Neural progenitor cell (in vitro differentiated cells): ENCODE measurements at regions not wholly inside any gene's neighbourhood (a gene's known extent, or its start where the extent isn't known, plus 50 kb on each side); places are given as distances from the start of the nearest gene placed in this dataset.

Source experiments
- DNase-seq: peaks from one replicate; pipeline ENCODE4 v3.0.0-alpha.2; 2016; ENCODE audit warnings: low spot score
- H2AFZ ChIP-seq: fragments of 200-600 bp; sonication (generic); replicated peaks from 2 replicates; pipeline ENCODE4 v1.6.1; 2016; ENCODE audit warnings: antibody characterized with exemption
- H3F3A ChIP-seq: fragments of 200-600 bp; sonication (generic); 2 replicates; pipeline ENCODE4 v1.6.1; 2016; ENCODE audit warnings: antibody characterized with exemption, low read depth
- H3K27ac ChIP-seq: fragments of 200-600 bp; sonication (generic); 2 replicates; pipeline ENCODE4 v1.5.1; 2016; ENCODE audit warnings: mild to moderate bottlenecking
- H3K27me3 ChIP-seq: fragments of 200-600 bp; sonication (generic); 2 replicates; pipeline ENCODE4 v1.6.1; 2016; ENCODE audit warnings: mild to moderate bottlenecking, moderate library complexity
- H3K36me3 ChIP-seq: fragments of 200-600 bp; sonication (generic); 2 replicates; pipeline ENCODE4 v1.5.1; 2016
- H3K4me1 ChIP-seq: fragments of 200-600 bp; sonication (generic); 2 replicates; pipeline ENCODE4 v1.6.1; 2016; ENCODE audit warnings: mixed run types
- H3K4me2 ChIP-seq: fragments of 200-600 bp; sonication (generic); 2 replicates; pipeline ENCODE4 v1.6.1; 2016
- H3K4me3 ChIP-seq: fragments of 200-600 bp; sonication (generic); 2 replicates; pipeline ENCODE4 v1.5.1; 2016
- H3K79me2 ChIP-seq: fragments of 200-600 bp; sonication (generic); 2 replicates; pipeline ENCODE4 v1.6.1; 2016; ENCODE audit warnings: low read depth
- H3K9ac ChIP-seq: fragments of 200-600 bp; sonication (generic); 2 replicates; pipeline ENCODE4 v1.6.1; 2016
- H3K9me3 ChIP-seq: fragments of 200-600 bp; sonication (generic); 2 replicates; pipeline ENCODE4 v1.5.1; 2016; ENCODE audit warnings: low read depth
- H4K20me1 ChIP-seq: fragments of 200-600 bp; sonication (generic); 2 replicates; pipeline ENCODE4 v1.6.1; 2016; ENCODE audit warnings: low read depth
- H3K27ac Mint-ChIP-seq: 3 replicates; pipeline ENCODE4 v1.8.0; 2021; ENCODE audit warnings: mixed read lengths
- H3K27me3 Mint-ChIP-seq: 2 replicates; pipeline ENCODE4 v1.8.0; 2022; ENCODE audit warnings: low read depth, mild to moderate bottlenecking, inconsistent platforms, moderate library complexity, mixed read lengths; ENCODE audit not compliant: insufficient read depth
- H3K36me3 Mint-ChIP-seq: 3 replicates; pipeline ENCODE4 v1.8.0; 2021; ENCODE audit warnings: mixed read lengths
- H3K4me1 Mint-ChIP-seq: 3 replicates; pipeline ENCODE4 v1.8.0; 2021; ENCODE audit warnings: mixed read lengths
- H3K4me3 Mint-ChIP-seq: 3 replicates; pipeline ENCODE4 v1.8.0; 2021; ENCODE audit warnings: mild to moderate bottlenecking, moderate library complexity, mixed read lengths
- H3K9me3 Mint-ChIP-seq: 3 replicates; pipeline ENCODE4 v1.8.0; 2020; ENCODE audit warnings: mixed read lengths
- CTCF ChIP-seq: fragments of 200-600 bp; sonication (generic); IDR thresholded peaks from 2 replicates; pipeline ENCODE4 v1.5.1; 2017; ENCODE audit warnings: antibody characterized with exemption, mild to moderate bottlenecking
- EZH2 ChIP-seq: fragments of 200-600 bp; sonication (generic); IDR thresholded peaks from 2 replicates; pipeline ENCODE4 v1.6.1; 2017; ENCODE audit warnings: antibody characterized with exemption, mild to moderate bottlenecking, moderate library complexity
- EZH2phosphoT487 ChIP-seq: fragments of 200-600 bp; sonication (generic); IDR thresholded peaks from 2 replicates; pipeline ENCODE4 v1.6.1; 2017; ENCODE audit warnings: antibody characterized with exemption

DNA sequence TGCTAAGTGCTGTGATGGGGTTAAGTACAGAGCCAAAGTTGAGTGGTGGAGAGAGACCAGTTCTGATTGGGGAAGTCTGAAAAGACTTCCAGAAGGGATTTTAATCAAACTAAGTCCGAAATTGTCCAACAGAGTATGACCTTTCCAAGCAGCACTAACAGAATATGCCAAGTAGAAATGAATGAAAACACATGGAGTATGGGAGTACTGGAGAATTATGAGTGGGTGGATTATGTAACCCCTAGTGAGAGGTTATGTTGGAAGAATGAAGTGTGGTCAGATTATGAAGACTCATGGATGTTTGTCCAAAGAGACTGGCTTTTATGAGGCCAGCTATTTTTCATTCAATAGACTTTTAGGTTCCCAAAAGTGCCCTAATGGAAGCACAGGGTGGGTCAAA, 94.0 kb upstream of the PLEKHA5 start:
- Histone ChIP-seq H3K79me2 (no peaks in the 10 kb centered on the region), H3K4me2 (no peak overlapping the region), H3K4me1 (peaks cover 18% of the 10 kb centered on the region), H3K27me3 (no peaks in the 10 kb centered on the region), H3K27ac (no peak overlapping the region), H3F3A (no peaks in the 10 kb centered on the region), H3K36me3 (no peaks in the 10 kb centered on the region), H4K20me1 (no peaks in the 10 kb centered on the region), H3K9ac (no peak overlapping the region), H3K4me3 (no peak overlapping the region), H3K9me3 (no peaks in the 10 kb centered on the region), H2AFZ (no peak overlapping the region)
- DNase-seq = no peak
- no peak overlapping the region for H3K4me3 Mint-ChIP-seq
- H3K27ac Mint-ChIP-seq = no peak overlapping the region
- TF ChIP-seq EZH2 (no peak), CTCF (no peak)
- H3K9me3 Mint-ChIP-seq = peaks cover 41% of the 10 kb centered on the region
- no peaks in the 10 kb centered on the region for H3K27me3 Mint-ChIP-seq
- peaks cover 12% of the 10 kb centered on the region for H3K36me3 Mint-ChIP-seq
- peaks cover 36% of the 10 kb centered on the region for H3K4me1 Mint-ChIP-seq

DNA sequence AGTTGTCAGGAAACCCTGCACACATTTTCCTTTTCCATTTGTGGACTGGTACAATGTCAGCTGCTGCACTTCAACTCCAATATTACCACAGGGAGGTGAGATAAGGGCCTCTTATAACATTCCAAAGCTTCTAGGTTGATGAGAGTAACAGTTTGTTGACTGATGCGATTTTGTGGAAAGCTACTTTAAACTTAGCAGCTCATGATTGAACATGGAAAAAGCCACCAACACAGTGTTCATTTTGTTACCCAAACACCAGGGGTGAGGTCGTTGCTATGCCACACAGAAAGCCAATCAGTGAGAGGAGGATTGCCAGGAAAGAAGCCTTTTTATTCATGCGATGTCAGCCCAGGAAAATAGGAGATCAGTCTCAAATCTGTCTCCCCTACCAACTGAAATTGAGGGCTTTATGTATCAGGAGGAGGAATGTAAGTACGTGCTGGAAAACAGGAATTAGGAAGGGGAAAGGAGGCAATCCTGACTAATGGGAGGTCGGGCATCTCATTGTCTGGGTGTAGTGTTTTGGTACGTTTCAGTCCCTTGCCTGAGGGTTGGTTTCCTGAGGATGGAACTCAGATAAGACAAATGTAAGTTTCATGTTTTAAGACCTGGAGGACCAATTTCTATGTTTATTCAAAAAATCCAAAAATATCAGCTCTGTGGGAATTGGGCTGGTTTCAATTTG, 92.7 kb upstream of the PLEKHA5 start:
- H3K27ac Mint-ChIP-seq = no peak overlapping the region
- TF ChIP-seq EZH2phosphoT487 = no peak
- TF ChIP-seq EZH2 = no peak
- no peak for TF ChIP-seq CTCF
- no peak overlapping the region for H3K4me3 Mint-ChIP-seq
- H3K27me3 Mint-ChIP-seq = no peaks in the 10 kb centered on the region
- H3K9me3 Mint-ChIP-seq = peaks cover 33% of the 10 kb centered on the region
- H3K4me1 Mint-ChIP-seq = peaks cover 39% of the 10 kb centered on the region
- no peaks in the 10 kb centered on the region for H3K27me3 ChIP-seq
- peaks cover 22% of the 10 kb centered on the region for H3K4me1 ChIP-seq
- H4K20me1 ChIP-seq = no peaks in the 10 kb centered on the region
- peaks cover 7% of the 10 kb centered on the region for H3K36me3 Mint-ChIP-seq
- no peaks in the 10 kb centered on the region for H3K36me3 ChIP-seq
- no peak overlapping the region for H3K4me3 ChIP-seq
- no peak overlapping the region for H3K4me2 ChIP-seq
- no peaks in the 10 kb centered on the region for H3K79me2 ChIP-seq
- no peak for DNase-seq
- no peaks in the 10 kb centered on the region for H3F3A ChIP-seq
- H3K9me3 ChIP-seq = no peaks in the 10 kb centered on the region
- H2AFZ ChIP-seq = peak overlapping the region; percentile 51
- H3K27ac ChIP-seq = no peak overlapping the region
- no peak overlapping the region for H3K9ac ChIP-seq

DNA sequence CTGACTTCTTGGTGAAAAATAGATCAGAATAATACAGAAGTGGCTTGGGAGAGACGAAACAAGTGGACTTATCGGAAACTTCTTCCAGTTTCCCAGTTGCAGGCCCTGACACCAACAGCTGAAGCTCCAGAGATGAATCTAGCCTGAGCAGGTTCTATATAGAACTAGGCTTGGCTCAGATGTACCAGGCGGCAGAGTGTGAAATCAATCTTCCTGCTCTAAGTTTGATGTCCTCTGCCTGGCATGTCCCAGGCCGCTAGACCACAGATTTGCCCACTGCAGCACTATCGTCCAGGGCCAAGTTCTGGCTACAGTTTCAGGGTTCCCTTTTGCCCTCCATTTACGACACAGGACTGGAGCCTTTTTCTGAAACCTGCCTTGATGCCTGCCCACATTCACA, 91.3 kb upstream of the PLEKHA5 start:
- DNase-seq = no peak
- Histone ChIP-seq H3K4me1 (peaks cover 22% of the 10 kb centered on the region), H3K36me3 (no peaks in the 10 kb centered on the region), H3K4me2 (no peak overlapping the region), H3K9me3 (no peaks in the 10 kb centered on the region), H3K9ac (no peak overlapping the region), H4K20me1 (no peaks in the 10 kb centered on the region), H3F3A (no peaks in the 10 kb centered on the region), H3K4me3 (no peak overlapping the region), H3K79me2 (no peaks in the 10 kb centered on the region), H2AFZ (peak overlapping the region; percentile 69), H3K27ac (no peak overlapping the region), H3K27me3 (no peaks in the 10 kb centered on the region)
- H3K27me3 Mint-ChIP-seq = no peaks in the 10 kb centered on the region
- H3K9me3 Mint-ChIP-seq = peaks cover 20% of the 10 kb centered on the region
- no peak overlapping the region for H3K4me3 Mint-ChIP-seq
- peak overlapping the region; percentile 15 for H3K27ac Mint-ChIP-seq
- TF ChIP-seq EZH2phosphoT487 (no peak), CTCF (no peak), EZH2 (no peak)
- H3K36me3 Mint-ChIP-seq = peaks cover 5% of the 10 kb centered on the region
- H3K4me1 Mint-ChIP-seq = peaks cover 39% of the 10 kb centered on the region
